OCI-LY7 (cell line): ENCODE measurements at regions not wholly inside any gene's neighbourhood (a gene's known extent, or its start where the extent isn't known, plus 50 kb on each side); places are given as distances from the start of the nearest gene placed in this dataset.

Experiments used
- EZH2phosphoT487 ChIP-seq: fragments of 200-600 bp; sonication (generic); IDR thresholded peaks from 2 replicates; pipeline ENCODE4 v1.6.1; 2018; ENCODE audit warnings: low read depth, borderline replicate concordance, mild to moderate bottlenecking, mixed run types, antibody characterized with exemption, low read length, moderate library complexity, mixed read lengths
- TF ChIP-seq, protein P1 (sequence below): fragments of 200-600 bp; sonication (generic); conservative IDR thresholded peaks from 2 replicates; pipeline ENCODE4 v1.5.1; 2014; ENCODE audit warnings: mild to moderate bottlenecking, antibody characterized with exemption, low read length, moderate library complexity, mixed read lengths

- TF ChIP-seq, protein P1, sequence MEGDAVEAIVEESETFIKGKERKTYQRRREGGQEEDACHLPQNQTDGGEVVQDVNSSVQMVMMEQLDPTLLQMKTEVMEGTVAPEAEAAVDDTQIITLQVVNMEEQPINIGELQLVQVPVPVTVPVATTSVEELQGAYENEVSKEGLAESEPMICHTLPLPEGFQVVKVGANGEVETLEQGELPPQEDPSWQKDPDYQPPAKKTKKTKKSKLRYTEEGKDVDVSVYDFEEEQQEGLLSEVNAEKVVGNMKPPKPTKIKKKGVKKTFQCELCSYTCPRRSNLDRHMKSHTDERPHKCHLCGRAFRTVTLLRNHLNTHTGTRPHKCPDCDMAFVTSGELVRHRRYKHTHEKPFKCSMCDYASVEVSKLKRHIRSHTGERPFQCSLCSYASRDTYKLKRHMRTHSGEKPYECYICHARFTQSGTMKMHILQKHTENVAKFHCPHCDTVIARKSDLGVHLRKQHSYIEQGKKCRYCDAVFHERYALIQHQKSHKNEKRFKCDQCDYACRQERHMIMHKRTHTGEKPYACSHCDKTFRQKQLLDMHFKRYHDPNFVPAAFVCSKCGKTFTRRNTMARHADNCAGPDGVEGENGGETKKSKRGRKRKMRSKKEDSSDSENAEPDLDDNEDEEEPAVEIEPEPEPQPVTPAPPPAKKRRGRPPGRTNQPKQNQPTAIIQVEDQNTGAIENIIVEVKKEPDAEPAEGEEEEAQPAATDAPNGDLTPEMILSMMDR, result no peak
- no peak for TF ChIP-seq EZH2phosphoT487
Observed at GRCh38 chr2:115946341-115946740, 1503.9 kb downstream of the DPP10 start.
